ENCODE measurements at regions not wholly inside any gene's neighbourhood (a gene's known extent, or its start where the extent isn't known, plus 50 kb on each side); places are given as distances from the start of the nearest gene placed in this dataset.

DNA sequence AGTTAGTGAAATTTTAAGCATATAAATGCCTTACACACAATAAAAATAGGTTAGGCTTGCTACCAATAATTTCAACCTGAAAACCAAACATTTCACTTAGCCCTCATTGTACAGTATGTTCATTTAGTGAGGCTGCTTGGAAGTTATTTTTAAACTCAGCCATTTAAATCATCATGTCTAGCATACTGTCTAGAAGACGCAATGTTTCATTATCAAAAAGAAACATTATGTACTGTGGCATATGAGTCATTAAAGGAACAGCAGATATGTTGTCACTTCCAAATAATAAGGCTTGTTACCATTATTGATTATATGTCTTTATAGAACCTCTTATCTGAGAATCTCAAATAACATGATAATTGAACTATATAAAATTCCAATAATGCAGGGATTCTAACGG lies 304.7 kb downstream of the RMST start:
- Mint-ChIP-seq H3K9me3 (peaks cover 2 to 17% (median 9%) of the 10 kb centered on the region in 7 donors), H3K36me3 (no peaks in the 10 kb centered on the region), H3K27me3 (ENCODE audit: low read depth in 3 of 3) (no peaks in the 10 kb centered on the region), H3K4me3 (no peak overlapping the region), H3K27ac (no peak overlapping the region), H3K4me1 (no peaks in the 10 kb centered on the region)
- Histone ChIP-seq H3K4me1 (ENCODE audit: control insufficient read depth in 1 of 2, insufficient read depth in 2 of 2, low read length in 2 of 2) (no peaks in the 10 kb centered on the region), H3K4me2 (replicated peaks; ENCODE audit: extremely low read depth, low read length, poor library complexity, severe bottlenecking) (no peak overlapping the region), H3K4me3 (replicated peaks in 1 of 3; ENCODE audit: low read depth in 2 of 3, low read length in 3 of 3) (no peak overlapping the region), H3K27me3 (ENCODE audit: control insufficient read depth in 2 of 2, insufficient read depth in 2 of 2, low read length in 2 of 2) (no peaks in the 10 kb centered on the region), H3K9ac (ENCODE audit: insufficient read depth, low read length, poor library complexity, severe bottlenecking) (no peak overlapping the region), H3K36me3 (replicated peaks in 1 of 2; ENCODE audit: control insufficient read depth in 1 of 2, insufficient read depth in 2 of 2, low read length in 2 of 2) (no peaks in the 10 kb centered on the region), H4K20me1 (ENCODE audit: insufficient read depth, low read length) (no peaks in the 10 kb centered on the region), H2AFZ (ENCODE audit: insufficient read depth, low read depth, low read length, poor library complexity, severe bottlenecking) (no peak overlapping the region), H3K79me2 (ENCODE audit: insufficient read depth, low read length) (no peaks in the 10 kb centered on the region), H3K27ac (ENCODE audit: low read depth in 1 of 2, low read length in 2 of 2) (no peak overlapping the region), H3K9me3 (replicated peaks in 1 of 2; ENCODE audit: control insufficient read depth in 1 of 2, insufficient read depth in 1 of 2, low read length in 2 of 2) (peaks cover 4 to 6% of the 10 kb centered on the region in 2 donors)
- WGBS (ENCODE audit: insufficient coverage), result no CpG with 5 or more reads among the region's 2 CpGs
- intact Hi-C loops (cut with micrococcal nuclease), result no loop called here
- TF ChIP-seq, protein P1, sequence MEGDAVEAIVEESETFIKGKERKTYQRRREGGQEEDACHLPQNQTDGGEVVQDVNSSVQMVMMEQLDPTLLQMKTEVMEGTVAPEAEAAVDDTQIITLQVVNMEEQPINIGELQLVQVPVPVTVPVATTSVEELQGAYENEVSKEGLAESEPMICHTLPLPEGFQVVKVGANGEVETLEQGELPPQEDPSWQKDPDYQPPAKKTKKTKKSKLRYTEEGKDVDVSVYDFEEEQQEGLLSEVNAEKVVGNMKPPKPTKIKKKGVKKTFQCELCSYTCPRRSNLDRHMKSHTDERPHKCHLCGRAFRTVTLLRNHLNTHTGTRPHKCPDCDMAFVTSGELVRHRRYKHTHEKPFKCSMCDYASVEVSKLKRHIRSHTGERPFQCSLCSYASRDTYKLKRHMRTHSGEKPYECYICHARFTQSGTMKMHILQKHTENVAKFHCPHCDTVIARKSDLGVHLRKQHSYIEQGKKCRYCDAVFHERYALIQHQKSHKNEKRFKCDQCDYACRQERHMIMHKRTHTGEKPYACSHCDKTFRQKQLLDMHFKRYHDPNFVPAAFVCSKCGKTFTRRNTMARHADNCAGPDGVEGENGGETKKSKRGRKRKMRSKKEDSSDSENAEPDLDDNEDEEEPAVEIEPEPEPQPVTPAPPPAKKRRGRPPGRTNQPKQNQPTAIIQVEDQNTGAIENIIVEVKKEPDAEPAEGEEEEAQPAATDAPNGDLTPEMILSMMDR (IDR thresholded peaks at IDR 0.05), result no peak
- DNase-seq, result no peak

DNA sequence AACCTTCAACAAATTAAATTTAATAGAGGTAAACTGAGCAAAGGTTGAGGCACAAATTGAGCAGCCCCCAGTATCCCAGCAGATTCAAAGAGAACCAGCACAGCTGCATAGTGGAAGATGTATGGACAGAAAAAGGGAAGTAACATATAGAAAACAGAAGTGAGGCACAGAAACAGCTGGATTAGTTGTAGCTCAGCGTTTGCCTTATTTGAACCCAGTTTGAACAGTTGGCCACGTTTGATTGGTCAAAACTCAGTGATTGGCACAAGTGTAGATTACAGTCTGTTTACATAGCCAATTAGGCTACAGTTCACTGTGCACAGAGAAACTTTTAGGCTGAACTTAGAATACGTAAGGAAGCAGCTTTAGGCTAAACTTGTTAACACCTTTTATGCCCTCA lies 315.5 kb downstream of the RMST start:
- Histone ChIP-seq H3K4me3 (replicated peaks in 1 of 3; ENCODE audit: low read depth in 2 of 3, low read length in 3 of 3) (no peak overlapping the region), H3K9me3 (replicated peaks in 1 of 2; ENCODE audit: control insufficient read depth in 1 of 2, insufficient read depth in 1 of 2, low read length in 2 of 2) (peaks cover 7 to 10% of the 10 kb centered on the region in 2 donors), H3K27me3 (ENCODE audit: control insufficient read depth in 2 of 2, insufficient read depth in 2 of 2, low read length in 2 of 2) (no peaks in the 10 kb centered on the region), H3K36me3 (replicated peaks in 1 of 2; ENCODE audit: control insufficient read depth in 1 of 2, insufficient read depth in 2 of 2, low read length in 2 of 2) (no peaks in the 10 kb centered on the region), H2AFZ (ENCODE audit: insufficient read depth, low read depth, low read length, poor library complexity, severe bottlenecking) (no peak overlapping the region), H4K20me1 (ENCODE audit: insufficient read depth, low read length) (no peaks in the 10 kb centered on the region), H3K9ac (ENCODE audit: insufficient read depth, low read length, poor library complexity, severe bottlenecking) (no peak overlapping the region), H3K79me2 (ENCODE audit: insufficient read depth, low read length) (no peaks in the 10 kb centered on the region), H3K4me2 (replicated peaks; ENCODE audit: extremely low read depth, low read length, poor library complexity, severe bottlenecking) (no peak overlapping the region), H3K4me1 (ENCODE audit: control insufficient read depth in 1 of 2, insufficient read depth in 2 of 2, low read length in 2 of 2) (no peaks in the 10 kb centered on the region), H3K27ac (ENCODE audit: low read depth in 1 of 2, low read length in 2 of 2) (no peak overlapping the region)
- Mint-ChIP-seq H3K4me3 (no peak overlapping the region), H3K27me3 (ENCODE audit: low read depth in 3 of 3) (no peaks in the 10 kb centered on the region), H3K4me1 (no peaks in the 10 kb centered on the region), H3K9me3 (peaks cover 3 to 20% (median 9%) of the 10 kb centered on the region in 7 donors), H3K36me3 (no peaks in the 10 kb centered on the region), H3K27ac (no peak overlapping the region)
- TF ChIP-seq, protein P1 (IDR thresholded peaks at IDR 0.05), result no peak
- 58% methylated on average over 2 of the region's 3 CpGs for WGBS (ENCODE audit: insufficient coverage)
- no peak for DNase-seq
- intact Hi-C loops (cut with micrococcal nuclease), result no loop called here
